ENCODE measurements at regions not wholly inside any gene's neighbourhood (a gene's known extent, or its start where the extent isn't known, plus 50 kb on each side); places are given as distances from the start of the nearest gene placed in this dataset.
"Not testable (repeated sequence)": the region's sequence is repeated elsewhere in the genome, so short reads cannot be mapped to it uniquely, and the experiment has no call there.

DNA sequence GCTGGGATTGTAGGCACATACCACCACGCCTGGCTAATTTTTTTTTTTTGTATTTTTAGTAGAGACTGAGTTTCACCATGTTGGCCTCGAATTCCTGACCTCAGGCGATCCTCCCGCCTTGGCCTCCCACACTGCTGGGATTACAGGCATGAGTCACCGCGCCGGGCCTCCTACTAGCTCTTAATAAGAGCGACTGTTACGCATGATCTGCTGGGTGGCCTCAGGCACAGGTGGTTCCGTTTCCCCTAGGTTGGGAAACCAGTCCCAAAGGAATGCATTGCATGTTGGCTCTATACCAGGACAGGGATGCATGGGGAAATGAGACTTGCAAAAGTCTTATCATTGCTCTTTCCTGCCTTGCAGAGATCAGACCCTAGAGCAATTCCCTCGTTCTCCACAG, 184.7 kb upstream of the PPP1R26 start:
- DNase-seq (ENCODE audit: low read depth), result no peak

- DNase-seq (ENCODE audit: low read depth), result no peak
These were observed 183.9 kb upstream of the PPP1R26 start for GRCh38 chr9:135295551-135296300.

DNA sequence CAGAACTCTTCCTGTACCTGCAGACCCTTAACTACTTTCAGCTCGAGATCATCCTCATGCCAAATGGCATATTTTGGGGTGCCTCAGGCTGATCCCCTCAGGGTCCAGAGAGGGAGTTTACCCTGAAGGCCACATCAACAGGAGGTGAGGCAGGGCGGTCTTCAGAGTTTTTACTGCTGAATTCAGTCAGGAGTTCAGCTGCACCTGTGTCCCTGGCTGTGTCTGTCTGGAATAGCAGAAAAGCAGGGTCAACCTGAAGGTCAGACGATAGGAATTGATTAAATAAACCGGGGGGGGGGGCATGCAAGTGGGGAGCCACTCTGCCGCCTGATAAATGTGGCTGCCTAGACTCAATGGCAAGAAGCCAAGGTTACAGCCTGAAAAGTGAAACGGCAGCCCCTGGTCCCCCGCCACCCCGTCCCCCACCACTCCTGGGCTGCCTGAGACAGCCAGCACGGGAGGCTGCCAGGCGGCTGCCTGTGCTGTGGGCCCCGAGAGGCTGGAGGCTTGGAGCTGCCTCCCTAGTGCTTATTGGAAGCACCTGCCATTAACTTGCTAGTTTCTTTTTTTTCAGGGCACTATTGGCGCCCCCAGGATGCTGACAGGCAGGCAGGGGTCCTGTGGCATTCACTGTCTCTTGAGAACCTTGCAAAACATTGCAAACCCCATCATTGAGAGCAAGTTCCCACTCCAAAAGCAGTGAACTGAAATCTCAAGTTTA, 182.7 kb upstream of the PPP1R26 start:
- DNase-seq (ENCODE audit: low read depth), result no peak

- DNase-seq (ENCODE audit: low read depth), result no peak
These were observed 182.0 kb upstream of the PPP1R26 start for GRCh38 chr9:135297456-135298075.

DNA sequence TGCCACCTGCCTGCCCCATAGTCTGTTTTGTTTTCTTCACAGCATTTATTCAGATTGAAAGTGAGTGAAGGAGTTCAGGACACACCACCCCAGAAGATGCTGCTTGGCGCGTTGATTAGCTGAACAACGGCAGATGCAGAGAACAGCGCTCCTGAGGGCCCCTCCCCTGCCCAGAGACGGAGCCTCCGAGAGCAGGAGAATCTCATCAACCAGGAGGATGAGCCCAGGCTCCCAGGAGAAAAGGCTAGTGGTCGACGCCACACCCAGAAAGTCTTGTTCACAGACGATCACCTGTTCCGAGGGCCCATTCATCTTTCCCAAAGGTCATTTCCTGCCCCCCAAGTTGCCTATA, 180.4 kb upstream of the PPP1R26 start:
- DNase-seq (ENCODE audit: low read depth), result no peak

DNA sequence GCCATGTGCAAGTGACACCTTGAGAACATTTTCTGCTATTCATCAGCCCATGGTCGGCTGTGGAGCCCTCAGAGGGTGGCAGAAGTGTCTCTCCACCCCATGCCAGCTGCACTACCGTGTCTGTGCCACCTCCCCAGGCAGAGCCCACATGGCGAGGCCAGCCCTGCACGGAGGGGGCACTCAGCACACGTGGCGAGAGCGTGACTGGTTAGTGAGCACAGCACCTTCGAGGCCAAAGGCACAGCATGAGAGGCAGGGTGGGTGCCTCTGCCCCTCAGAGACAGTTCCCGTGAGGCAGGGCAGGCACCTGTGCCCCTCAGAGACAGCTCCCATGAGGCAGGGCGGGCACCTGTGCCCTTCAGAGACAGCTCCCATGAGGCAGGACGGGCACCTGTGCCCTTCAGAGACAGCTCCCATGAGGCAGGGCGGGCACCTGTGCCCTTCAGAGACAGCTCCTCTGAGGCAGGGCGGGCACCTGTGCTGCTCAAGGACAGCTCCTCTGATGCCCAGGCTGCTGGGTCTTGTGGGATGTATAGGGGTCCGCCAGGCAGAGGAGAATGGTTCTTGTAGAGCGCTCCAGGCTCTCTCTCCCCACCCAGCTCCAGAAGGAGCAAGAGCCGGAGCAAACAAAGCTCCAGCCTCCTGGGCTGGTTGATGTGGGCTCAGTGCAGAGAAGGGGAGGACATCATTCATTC, 179.8 kb upstream of the PPP1R26 start:
- DNase-seq (ENCODE audit: low read depth), result no peak

- no peak for DNase-seq (ENCODE audit: low read depth)
These were observed 179.0 kb upstream of the PPP1R26 start for GRCh38 chr9:135300346-135301141.

DNA sequence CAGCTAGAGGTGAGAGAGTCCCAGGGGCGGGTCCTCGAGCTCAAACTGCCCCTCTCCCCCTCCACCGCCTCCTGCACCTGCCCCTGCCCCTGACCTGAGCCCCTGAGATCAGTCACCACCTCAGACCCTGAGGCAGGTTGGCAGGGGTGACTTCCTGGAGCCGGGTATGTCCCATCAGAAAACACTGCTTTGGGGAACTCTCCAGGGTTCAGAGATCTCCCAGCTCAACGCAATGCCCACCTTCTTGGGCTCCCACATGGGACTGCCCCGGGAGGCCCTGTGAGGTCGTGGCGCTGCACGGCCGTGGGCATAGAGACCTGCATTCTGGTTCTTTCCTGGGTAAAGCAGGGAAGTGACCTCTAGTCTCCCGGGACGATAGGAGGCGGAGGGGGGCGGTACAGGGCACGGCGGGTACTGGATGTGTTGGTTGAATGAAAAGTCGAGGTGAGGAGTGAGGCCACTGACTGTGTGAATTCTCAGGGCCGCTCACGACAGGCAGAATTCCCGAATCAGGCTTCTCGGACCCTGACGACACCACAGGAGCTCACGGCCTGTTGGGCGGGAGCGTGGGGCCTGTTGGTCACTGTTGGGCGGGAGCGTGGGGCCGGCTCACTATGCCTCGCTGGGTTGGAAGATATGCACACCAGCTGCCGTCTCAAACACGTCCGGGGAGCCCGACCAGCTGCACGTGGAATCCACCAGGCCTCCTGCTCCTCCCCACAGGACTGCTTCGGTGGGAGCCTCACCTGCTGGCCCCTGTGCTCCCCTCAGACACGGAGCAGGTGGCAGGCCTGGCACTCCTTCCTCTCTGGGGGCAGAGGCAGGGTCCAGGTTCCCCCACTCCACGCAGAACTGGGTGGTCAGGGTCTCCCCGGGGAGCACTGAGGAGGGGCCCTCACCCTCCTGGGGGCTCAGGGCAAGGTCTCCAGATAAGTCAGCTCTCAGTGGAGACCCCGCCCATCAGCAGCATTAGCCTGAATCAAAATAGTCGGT, 178.0 kb upstream of the PPP1R26 start:
- DNase-seq (ENCODE audit: low read depth), result no peak

DNA sequence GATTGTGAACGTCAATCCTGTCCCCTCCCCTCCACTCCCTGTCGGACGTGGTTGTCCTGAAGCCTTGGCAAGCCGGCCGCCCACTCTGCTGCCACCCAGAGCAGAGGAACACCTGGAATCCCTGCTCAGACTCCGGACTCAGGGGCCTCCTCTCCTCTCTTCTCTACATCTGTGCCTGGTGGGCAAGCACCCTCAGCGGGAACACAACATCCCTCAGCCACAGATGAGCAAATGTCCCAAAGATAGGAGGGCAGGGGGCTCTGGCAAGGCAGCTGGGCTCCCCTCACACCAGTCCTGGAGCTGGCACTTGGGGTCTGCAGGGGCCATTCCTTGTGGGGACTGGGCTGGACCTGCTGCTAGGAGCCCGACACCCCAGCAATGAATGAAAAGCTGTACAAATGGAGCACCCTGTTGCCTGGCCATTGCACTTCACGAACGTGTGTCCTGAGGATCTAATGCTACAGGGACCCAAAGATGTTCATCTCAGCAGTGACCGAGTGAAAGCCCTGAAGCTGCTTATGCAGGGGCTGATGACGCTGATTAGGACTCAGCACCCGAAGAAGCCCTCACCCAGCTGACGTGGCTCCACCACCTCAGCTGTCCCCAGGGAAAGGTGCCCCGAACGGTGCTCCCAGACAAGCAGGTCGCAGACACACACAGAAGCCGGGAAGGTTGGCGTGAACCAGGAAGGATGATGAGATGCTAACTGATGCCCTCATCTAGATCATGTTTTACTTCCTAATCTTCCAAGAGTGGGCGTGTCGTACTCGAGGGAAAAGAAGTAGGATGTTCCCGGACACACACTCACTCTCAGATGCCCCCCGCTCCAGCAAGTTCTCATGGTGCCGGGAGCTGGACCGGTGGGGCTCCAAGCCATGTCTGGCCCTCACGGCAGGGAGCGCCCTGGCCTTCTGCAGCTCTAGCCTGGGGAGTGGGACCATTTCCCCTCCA, 177.0 kb upstream of the PPP1R26 start:
- DNase-seq (ENCODE audit: low read depth), result no peak

DNA sequence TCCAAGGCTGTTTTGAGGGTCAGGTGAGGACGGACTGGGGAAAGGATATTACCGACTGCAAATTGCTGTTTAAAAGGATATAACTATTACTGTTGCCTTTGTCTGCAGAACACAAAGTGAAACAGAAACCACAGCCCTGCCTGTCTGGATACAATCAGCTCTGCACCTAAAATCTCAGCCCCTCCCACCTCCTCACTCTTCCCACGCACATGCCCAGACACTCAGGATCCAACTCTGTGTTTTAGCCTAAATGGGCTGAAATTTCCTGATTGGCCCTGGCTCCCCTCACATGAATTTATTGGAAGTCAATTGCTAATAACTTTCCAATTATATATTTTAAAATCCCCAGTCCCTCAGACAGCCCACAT, 176.3 kb upstream of the PPP1R26 start:
- no peak for DNase-seq (ENCODE audit: low read depth)

GRCh38 chr9:135303865-135304499, 175.6 kb upstream of the PPP1R26 start:
- no peak for DNase-seq (ENCODE audit: low read depth)

- DNase-seq (ENCODE audit: low read depth), result no peak
These were observed 174.7 kb upstream of the PPP1R26 start for GRCh38 chr9:135304886-135305285.

DNA sequence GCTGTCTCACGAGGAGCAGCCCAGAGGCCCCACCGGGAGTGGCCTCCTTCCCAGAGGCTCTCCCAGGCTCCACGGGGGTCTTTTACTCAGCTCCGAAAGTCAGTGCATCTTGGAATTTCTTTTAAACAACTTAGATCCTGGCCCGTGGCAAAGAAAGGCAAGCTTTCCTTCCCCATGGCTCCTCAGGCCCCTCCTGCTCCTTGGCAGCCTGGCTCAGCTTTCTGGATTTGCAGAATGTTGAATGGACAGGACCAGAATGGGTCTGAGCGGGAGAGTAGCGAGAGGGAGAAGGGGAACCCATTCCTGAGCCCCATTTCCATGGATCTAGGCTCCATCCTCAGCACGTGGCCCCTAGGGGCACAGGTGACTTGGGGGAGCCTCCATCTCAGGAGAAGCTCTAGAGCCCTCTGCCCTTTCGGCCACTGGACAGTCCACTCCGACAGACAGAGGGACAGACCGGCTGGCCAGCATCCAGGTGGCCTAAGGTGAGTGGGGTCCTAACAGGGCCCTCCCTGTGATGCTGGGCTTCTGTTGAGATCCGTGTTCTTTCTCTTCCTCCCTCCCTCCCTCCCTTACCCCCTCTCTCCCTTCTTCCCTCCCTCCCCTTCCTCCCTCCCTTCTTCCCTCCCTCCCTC, 173.9 kb upstream of the PPP1R26 start:
- no peak for DNase-seq (ENCODE audit: low read depth)

DNA sequence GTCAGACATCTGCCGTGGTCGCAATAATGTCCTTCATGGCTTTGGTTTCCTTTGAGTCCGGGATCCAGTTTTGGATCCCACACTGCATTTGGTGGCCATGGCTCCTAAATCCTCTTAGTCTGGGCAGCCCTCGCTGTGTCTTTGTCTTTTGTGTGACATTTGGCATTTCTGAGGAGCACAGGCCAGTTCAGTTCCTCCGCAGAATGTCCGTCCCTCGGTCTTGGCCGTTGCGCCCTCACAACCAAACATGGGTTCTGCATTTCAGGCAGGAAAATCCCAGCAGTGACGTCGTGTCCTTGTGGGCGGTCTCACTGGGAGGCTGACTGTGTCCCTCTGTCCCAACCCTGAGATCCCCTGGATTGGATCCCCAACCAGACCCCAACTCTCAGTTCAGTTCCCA, 172.9 kb upstream of the PPP1R26 start:
- DNase-seq (ENCODE audit: low read depth), result no peak

DNA sequence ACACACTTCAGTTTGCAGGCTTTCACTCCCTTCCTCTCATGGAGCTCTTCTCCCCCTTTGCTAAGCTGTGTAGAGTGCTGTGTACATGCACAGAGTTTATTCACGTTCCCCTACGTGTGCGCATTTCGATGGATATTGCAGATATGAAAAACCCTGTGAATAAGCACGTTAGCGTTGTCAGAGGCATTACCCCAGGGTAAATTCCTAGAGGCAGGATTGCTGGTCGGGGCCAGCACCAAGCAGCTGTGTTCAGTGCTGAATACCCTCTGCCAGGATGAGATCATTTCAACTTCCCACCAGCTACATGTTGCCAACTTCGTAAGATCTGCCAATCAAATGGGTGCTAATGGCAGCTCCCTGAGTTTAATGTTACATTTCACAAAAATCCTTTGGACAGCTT, 172.3 kb upstream of the PPP1R26 start:
- DNase-seq (ENCODE audit: low read depth), result no peak

DNA sequence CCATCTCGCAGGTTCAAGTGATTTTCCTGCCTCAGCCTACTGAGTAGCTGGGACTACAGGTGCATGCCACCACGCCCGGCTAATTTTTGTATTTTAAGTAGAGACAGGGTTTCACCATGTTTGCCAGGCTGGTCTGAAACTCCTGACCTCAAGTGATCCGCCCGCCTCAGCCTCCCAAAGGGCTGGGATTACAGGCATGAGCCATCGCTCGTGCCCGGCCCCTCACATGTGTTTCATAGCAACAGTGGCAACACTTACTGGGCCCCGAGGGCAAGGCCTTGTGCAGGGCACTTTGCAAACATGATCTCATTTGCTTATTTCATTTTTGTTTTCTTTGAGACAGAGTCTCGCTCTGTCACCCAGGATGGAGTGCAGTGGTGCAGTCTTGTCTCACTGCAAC, 171.7 kb upstream of the PPP1R26 start:
- not testable (repeated sequence) for DNase-seq (ENCODE audit: low read depth)

DNA sequence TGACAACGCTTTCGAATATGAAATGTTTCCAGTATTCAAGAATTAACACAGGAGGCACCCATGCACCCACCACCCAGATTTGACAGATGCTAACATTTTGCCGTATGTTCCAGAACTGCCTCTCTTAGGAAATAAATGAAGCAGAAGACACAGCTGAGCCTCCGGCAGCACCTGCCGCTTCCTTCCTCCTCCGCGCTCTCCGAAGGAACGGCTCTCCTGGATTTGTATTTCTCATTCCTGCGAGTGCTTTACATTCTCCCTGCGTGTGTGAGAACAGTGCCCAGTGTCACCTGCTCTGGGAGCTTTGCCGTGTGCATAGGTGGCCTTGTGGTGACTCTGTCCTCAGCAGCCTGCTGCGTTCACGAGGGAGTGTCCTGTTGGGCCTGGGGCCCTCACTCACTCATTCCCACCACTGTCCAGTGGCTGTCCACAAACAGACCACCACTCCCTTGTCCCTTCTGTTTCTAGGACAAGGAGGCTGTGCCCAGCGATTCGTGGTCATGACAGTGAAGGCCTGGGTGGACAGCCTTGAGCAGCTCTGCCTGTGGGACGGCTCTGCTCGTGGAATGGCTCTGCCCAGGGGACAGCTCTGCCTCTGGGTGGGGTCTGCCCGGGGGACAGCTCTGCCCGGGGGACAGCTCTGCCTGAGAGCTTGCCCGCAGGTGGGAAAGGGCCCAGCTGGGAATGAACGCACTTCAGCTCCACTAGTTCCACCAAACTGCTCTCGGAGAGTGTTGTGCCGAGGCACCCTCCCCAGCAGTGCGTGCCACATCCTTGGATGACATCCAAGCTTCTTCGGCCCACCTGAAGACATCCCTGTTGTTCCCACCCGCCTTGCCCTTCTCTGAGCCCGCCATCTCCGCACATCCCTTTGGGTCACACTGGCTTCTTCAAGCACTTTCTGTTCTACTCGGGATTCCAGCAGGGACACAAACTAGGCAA, 170.5 kb upstream of the PPP1R26 start:
- no peak for DNase-seq (ENCODE audit: low read depth)

DNA sequence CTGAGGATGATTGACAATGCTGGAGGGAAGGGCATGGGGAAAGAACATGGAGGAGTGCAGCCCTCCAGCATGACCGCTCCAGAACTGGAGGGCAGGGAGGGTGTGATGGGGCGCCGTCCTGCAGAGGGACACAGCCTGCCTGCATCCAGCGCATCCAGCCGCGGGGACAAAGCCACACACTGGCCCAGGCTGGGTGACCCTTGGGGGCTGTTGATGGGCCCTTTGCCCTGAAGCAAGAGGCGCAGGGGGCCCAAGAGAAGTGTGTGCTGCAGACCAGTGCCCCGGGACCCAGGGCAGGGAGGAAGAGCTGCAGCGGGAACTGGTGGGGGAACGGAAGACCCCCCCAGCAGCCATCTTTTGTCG, 169.8 kb upstream of the PPP1R26 start:
- DNase-seq (ENCODE audit: low read depth), result no peak
